GM13976 (cell line): ENCODE measurements at regions not wholly inside any gene's neighbourhood (a gene's known extent, or its start where the extent isn't known, plus 50 kb on each side); places are given as distances from the start of the nearest gene placed in this dataset.
"Not testable (repeated sequence)": the region's sequence is repeated elsewhere in the genome, so short reads cannot be mapped to it uniquely, and the experiment has no call there.

Experiments used
- DNase-seq: peaks from one replicate; pipeline ENCODE4 v3.0.0; 2012; ENCODE audit warnings: low spot score
- CTCF ChIP-seq: IDR thresholded peaks from 2 replicates; pipeline ENCODE4 v1.5.1; 2012; ENCODE audit warnings: borderline replicate concordance, mild to moderate bottlenecking; ENCODE audit not compliant: insufficient read depth; ENCODE audit errors: extremely low read depth, missing control alignments, control extremely low read depth
- in situ Hi-C: fragments of 300-500 bp; cut with MboI; formaldehyde crosslinking; loops from one replicate; pipeline ENCODE4 v1.12.0; 2022; ENCODE audit warnings: low sequenced_read_pairs, mixed read lengths, inconsistent platforms; ENCODE audit not compliant: unreplicated experiment

- in situ Hi-C loops: no loop called here
- no peak for TF ChIP-seq CTCF
- no peak for DNase-seq
Measured at GRCh38 chr4:144851948-144852347, 206.0 kb downstream of the HHIP start.

GRCh38 chr4:144861471-144861870, 215.5 kb downstream of the HHIP start:
- in situ Hi-C loops: no loop called here
- DNase-seq: no peak
- TF ChIP-seq CTCF: no peak

GRCh38 chr4:144862210-144862609, 216.3 kb downstream of the HHIP start:
- TF ChIP-seq CTCF: no peak
- in situ Hi-C loops: no loop called here
- DNase-seq: no peak

GRCh38 chr4:144864891-144865290, 218.9 kb downstream of the HHIP start:
- in situ Hi-C loops, DNase-seq: not testable (repeated sequence)

GRCh38 chr4:144868309-144868708, 222.4 kb downstream of the HHIP start:
- TF ChIP-seq CTCF: no peak
- no peak for DNase-seq
- in situ Hi-C loops: no loop called here

GRCh38 chr4:144872508-144873225, 225.3 kb downstream of the ANAPC10 start:
- in situ Hi-C loops: no loop called here
- no peak for TF ChIP-seq CTCF
- no peak for DNase-seq

GRCh38 chr4:144873226-144873990, 224.6 kb downstream of the ANAPC10 start:
- no peak for DNase-seq
- in situ Hi-C loops: no loop called here
- TF ChIP-seq CTCF: no peak
